Astrocyte of the cerebellum (primary cell): ENCODE measurements at regions not wholly inside any gene's neighbourhood (a gene's known extent, or its start where the extent isn't known, plus 50 kb on each side); places are given as distances from the start of the nearest gene placed in this dataset.

Experiments used
- DNase-seq: peaks from one replicate; pipeline ENCODE4 v3.0.0-alpha.2; 2011; ENCODE audit warnings: low read depth
- H3K4me3 ChIP-seq: 2 replicates; pipeline ENCODE4 v1.5.1; 2011; ENCODE audit warnings: mild to moderate bottlenecking, low read depth, low read length, moderate library complexity
- CTCF ChIP-seq: IDR thresholded peaks from 2 replicates; pipeline ENCODE4 v1.5.1; 2012; ENCODE audit warnings: low read length, low read depth, moderate library complexity, mild to moderate bottlenecking; ENCODE audit errors: missing control alignments
- in situ Hi-C: cut with HindIII; loops from 2 replicates; pipeline ENCODE4 v1.10.0; 2017; ENCODE audit warnings: low sequenced_read_pairs

GRCh38 chr16:26724189-26724588, 342.5 kb upstream of the C16orf82 start:
- in situ Hi-C loops = no loop called here
- no peak for DNase-seq
- no peak overlapping the region for H3K4me3 ChIP-seq
- no peak for TF ChIP-seq CTCF

- no peak for DNase-seq
- H3K4me3 ChIP-seq = no peak overlapping the region
- in situ Hi-C loops = no loop called here
- TF ChIP-seq CTCF = no peak
Measured at GRCh38 chr16:26727848-26728247, 338.9 kb upstream of the C16orf82 start.

GRCh38 chr16:26729951-26730541, 336.7 kb upstream of the C16orf82 start:
- no peak for TF ChIP-seq CTCF

GRCh38 chr16:26731729-26732128, 335.0 kb upstream of the C16orf82 start:
- H3K4me3 ChIP-seq = no peak overlapping the region
- in situ Hi-C loops = no loop called here
- no peak for TF ChIP-seq CTCF
- no peak for DNase-seq

More at GRCh38 chr16:26729951-26730541, 336.7 kb upstream of the C16orf82 start:
- no peak for DNase-seq
- in situ Hi-C loops = no loop called here
- H3K4me3 ChIP-seq = no peak overlapping the region

GRCh38 chr16:26733710-26734109, 333.0 kb upstream of the C16orf82 start:
- no peak overlapping the region for H3K4me3 ChIP-seq
- no peak for DNase-seq
- no peak for TF ChIP-seq CTCF
- in situ Hi-C loops = no loop called here

GRCh38 chr16:26735521-26735920, 331.2 kb upstream of the C16orf82 start:
- TF ChIP-seq CTCF = no peak
- DNase-seq = no peak
- in situ Hi-C loops = no loop called here
- H3K4me3 ChIP-seq = no peak overlapping the region
